Anterior cingulate cortex (tissue), 58 donors: ENCODE measurements at regions not wholly inside any gene's neighbourhood (a gene's known extent, or its start where the extent isn't known, plus 50 kb on each side); places are given as distances from the start of the nearest gene placed in this dataset.

ENCODE experiments used
- DNase-seq, 58 donors: peaks; one replicate each; lab custom pipeline; 2025; lab: John Stamatoyannopoulos, UW

DNA sequence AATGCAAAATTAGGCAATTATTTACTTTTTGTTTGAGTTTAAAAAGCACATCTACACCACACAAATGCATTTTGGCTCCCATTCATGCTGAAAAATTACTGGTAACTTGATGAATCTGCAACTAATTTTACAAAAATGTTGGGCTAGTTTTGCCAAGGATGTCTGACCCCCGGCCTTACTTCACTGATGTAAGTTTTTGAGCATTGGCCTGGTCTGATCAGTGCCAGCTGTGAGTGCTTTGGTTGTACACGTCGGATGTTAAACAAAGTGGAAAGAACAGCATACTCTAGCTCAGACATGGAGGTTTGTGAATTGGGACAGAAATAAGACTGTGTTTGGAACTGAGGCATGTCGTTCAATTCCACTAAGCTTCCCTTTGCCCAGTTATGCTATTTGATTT is 1044.2 kb downstream of the TLE4 start:
- no peak for DNase-seq

- DNase-seq, result no peak
Measured at GRCh38 chr9:80605793-80606192, 1034.0 kb downstream of the TLE4 start.

- peak in 1 of 58 donors; percentile 3 for DNase-seq
Measured at GRCh38 chr9:80605129-80605528, 1033.4 kb downstream of the TLE4 start.

- no peak for DNase-seq
Measured at GRCh38 chr9:80602291-80602690, 1030.5 kb downstream of the TLE4 start.

DNA sequence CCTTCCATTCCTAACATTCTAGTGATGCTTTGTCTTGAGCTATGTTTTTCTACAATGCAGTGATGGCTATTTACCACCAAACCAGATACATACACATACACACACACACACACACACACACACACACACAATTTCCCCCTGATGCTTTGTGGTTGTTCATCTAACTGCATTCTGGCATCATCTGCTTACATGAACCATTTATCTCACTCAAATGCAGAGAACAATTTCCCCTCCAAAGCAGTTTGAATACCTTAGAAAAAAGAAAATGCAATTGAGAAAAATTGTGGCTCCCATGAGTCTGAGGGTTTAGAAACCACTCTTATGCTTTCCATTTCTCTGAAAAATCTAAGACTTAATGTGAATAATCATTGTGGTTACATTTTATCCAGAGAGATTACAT is 1024.8 kb downstream of the TLE4 start:
- no peak for DNase-seq

DNA sequence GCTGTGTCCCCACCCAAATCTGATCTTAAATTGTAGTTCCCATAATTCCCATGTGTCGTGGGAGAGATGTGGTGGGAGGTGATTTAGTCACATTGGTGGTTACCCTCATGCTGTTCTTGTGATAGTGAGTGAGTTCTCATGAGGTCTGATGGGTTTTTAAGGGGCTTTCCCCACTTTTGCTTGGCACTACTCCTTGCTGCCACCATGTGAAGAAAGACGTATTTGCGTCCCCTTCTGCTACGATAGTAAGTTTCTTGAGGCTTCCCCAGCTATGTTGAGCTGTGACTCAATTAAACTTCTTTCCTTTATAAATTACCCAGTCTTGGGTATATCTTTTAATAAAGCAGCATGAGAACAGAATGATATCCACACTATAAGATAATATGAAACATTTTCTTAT is 1023.4 kb downstream of the TLE4 start:
- no peak for DNase-seq

- peak in 1 of 58 donors; percentile 18 for DNase-seq
Measured at GRCh38 chr9:80592413-80592812, 1020.6 kb downstream of the TLE4 start.

- no peak for DNase-seq
Measured at GRCh38 chr9:80586786-80587330, 1015.1 kb downstream of the TLE4 start.

GRCh38 chr9:80571953-80572352 is 1000.2 kb downstream of the TLE4 start:
- DNase-seq, result no peak

GRCh38 chr9:80569236-80569635 is 997.5 kb downstream of the TLE4 start:
- DNase-seq, result no peak

DNA sequence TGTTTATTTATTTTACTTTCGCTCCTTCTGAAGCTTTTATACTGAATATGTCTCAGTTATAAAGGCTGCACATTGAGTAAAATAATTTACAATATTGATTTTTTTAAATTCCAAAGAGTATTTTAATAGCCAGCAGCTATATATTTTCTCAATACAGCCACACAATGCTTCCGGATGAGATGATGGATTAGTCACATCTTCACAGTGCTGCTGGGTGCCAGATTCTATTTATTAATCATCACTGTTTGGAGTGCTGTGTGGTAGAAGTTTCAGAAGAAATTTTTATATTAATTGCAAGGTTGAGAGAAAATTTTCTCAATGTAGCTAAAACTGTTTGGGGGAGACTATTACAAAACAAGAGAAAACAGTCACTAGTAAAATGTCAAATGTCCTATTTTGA is 989.8 kb downstream of the TLE4 start:
- no peak for DNase-seq

- DNase-seq, result no peak
Measured at GRCh38 chr9:80560976-80561375, 989.2 kb downstream of the TLE4 start.

GRCh38 chr9:80557256-80557655 is 985.5 kb downstream of the TLE4 start:
- DNase-seq, result no peak

- no peak for DNase-seq
Measured at GRCh38 chr9:80556631-80557030, 984.9 kb downstream of the TLE4 start.

GRCh38 chr9:80555782-80556325 is 984.1 kb downstream of the TLE4 start:
- DNase-seq, result no peak

DNA sequence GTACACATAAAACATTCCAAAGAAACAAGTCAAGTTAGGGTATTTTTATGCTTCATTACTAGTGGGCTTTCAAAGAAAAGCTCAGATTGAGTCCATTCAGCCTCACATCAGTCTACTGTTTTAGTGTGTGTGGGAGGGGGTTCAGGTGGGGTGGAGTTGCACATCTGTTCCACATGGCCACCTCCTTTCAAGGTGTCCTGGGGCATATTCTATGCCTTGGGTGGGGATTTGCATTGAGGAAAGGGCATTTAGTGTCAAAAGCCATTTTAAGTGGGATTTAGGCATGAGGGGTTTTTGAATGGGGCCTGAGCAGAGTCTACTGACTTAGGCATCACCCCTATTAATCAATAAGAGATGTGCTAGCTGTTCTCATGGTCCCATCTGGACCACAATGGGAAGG is 983.1 kb downstream of the TLE4 start:
- no peak for DNase-seq

DNA sequence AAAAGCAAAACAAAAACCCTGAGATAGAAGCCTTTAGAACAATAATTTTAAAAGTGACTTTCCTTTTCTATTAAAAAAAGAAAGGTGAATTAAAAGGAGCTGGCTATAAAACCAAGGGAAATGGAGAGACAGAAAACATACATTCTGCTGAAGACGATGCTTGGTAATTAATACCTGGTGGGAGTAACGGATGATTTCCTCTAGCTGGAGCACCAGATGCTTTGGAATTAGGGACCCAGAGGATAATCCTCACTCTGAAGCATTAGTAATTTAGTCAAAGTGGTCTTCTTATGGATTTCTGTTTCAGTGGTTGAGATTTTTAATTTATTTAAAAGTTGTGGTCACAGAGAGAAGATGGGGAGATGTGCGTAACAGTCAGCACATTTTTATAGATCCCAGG is 982.5 kb downstream of the TLE4 start:
- no peak for DNase-seq

- no peak for DNase-seq
Measured at GRCh38 chr9:80552931-80553330, 981.2 kb downstream of the TLE4 start.

DNA sequence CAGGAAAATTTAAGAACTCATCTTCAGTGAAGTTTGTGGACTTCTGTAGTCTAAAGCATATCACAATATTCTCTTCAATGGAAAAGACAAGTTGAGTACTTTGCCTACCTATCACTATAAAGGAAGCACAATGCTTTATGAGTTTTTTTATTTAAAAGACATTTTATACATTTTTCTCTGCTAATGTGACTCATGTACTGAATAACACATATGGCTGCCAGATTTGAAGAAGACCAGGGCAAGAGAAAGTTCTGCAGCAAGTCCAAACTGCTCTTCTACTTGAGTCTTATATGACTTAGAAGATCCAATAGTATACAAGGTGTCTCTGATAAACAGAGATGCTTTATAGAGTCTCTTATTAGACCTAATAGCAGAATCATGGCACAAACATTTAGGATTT is 978.4 kb downstream of the TLE4 start:
- DNase-seq, result no peak

GRCh38 chr9:80547613-80548012 is 975.8 kb downstream of the TLE4 start:
- no peak for DNase-seq

- DNase-seq, result no peak
Measured at GRCh38 chr9:80540387-80540786, 968.6 kb downstream of the TLE4 start.

GRCh38 chr9:80538976-80539375 is 967.2 kb downstream of the TLE4 start:
- DNase-seq, result no peak

- no peak for DNase-seq
Measured at GRCh38 chr9:80522465-80522864, 950.7 kb downstream of the TLE4 start.
